ENCODE measurements at regions not wholly inside any gene's neighbourhood (a gene's known extent, or its start where the extent isn't known, plus 50 kb on each side); places are given as distances from the start of the nearest gene placed in this dataset.

DNA sequence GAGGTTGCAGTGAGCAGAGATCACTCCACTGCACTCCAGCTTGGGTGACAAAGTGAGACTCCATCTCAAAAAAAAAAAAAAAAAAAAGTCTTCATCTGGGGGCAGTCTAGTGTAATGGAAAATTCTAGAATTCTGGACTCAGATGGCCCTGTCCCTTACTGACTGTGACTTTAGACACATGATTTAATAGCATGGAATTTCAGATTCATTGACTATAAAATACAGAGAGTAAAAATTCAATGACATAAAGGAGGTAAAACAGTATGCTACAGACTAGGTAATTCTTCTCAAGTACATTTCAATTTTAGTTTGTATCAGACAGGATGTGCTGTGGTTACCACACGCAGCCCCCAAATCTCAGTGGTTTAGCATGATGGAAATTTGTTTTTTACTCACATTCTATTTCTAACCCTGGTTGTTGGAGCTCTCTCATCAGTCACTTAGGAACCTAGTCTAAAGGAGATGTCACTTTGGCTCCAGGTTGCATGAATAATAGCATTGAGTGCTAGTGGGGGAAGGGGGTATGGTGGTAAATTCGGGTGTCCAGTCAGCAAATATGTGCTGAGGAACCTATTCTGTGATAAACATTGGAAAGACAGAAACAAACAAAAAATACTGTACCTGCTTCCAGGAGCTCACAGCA is 444.0 kb downstream of the XYLT1 start:
- no peak for TF ChIP-seq POLR2A (IDR thresholded peaks at IDR 0.05)
- TF ChIP-seq, protein P1, sequence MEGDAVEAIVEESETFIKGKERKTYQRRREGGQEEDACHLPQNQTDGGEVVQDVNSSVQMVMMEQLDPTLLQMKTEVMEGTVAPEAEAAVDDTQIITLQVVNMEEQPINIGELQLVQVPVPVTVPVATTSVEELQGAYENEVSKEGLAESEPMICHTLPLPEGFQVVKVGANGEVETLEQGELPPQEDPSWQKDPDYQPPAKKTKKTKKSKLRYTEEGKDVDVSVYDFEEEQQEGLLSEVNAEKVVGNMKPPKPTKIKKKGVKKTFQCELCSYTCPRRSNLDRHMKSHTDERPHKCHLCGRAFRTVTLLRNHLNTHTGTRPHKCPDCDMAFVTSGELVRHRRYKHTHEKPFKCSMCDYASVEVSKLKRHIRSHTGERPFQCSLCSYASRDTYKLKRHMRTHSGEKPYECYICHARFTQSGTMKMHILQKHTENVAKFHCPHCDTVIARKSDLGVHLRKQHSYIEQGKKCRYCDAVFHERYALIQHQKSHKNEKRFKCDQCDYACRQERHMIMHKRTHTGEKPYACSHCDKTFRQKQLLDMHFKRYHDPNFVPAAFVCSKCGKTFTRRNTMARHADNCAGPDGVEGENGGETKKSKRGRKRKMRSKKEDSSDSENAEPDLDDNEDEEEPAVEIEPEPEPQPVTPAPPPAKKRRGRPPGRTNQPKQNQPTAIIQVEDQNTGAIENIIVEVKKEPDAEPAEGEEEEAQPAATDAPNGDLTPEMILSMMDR (IDR thresholded peaks at IDR 0.05 in 8 of 11, conservative IDR thresholded peaks at IDR 0.05 in 3 of 11), result no peak
